ENCODE measurements at regions not wholly inside any gene's neighbourhood (a gene's known extent, or its start where the extent isn't known, plus 50 kb on each side); places are given as distances from the start of the nearest gene placed in this dataset.

DNA sequence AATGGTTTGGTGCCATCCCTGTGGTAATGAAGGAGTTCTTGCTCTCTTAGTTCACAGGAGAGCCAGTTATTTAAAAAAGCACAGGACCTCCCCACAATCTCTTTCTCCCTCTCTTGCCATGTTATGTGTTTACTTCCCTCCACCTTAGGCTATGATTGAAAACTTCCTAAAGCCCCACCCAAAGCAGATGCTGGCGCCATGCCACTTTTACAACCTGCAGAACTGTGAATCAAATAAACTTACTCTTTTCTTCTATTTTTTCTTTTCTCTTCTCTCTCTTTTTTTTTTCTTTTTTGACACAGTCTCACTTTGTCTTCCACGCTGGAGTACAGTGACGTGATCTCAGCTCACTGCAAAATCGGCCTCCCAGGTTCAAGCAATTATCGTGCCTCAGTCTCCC is 508.4 kb upstream of the EPHA7 start:
- TF ChIP-seq CTCF (IDR thresholded peaks at IDR 0.05): no peak
- no peak for TF ChIP-seq POLR2A (IDR thresholded peaks at IDR 0.05)

All from ovary (tissue), 3 donors.